ENCODE measurements at regions not wholly inside any gene's neighbourhood (a gene's known extent, or its start where the extent isn't known, plus 50 kb on each side); places are given as distances from the start of the nearest gene placed in this dataset.

DNA sequence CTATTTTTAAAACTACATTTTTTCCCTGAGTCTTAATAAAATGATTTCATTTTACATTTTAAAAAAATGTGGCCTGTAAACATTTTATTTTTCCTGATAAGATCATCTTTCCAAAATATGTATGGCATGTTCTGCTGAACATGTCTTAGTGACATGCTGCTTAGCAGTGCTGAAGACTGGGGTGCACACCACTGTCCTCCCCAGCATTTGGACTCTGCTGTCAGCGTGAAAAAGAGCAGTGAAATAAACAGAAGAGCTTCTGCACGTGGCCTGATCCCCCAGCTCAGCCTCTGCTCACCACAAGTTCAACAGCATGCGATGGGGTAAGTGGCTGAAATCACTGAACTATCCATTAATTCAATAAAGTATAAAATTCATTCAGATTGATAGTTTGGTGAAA is 81.6 kb upstream of the ZNF521 start:
- CTCF ChIA-PET, result no interaction called here
- Mint-ChIP-seq H3K9me3 (no peaks in the 10 kb centered on the region), H3K36me3 (ENCODE audit: low read depth) (no peaks in the 10 kb centered on the region), H3K4me1 (ENCODE audit: low read depth) (no peaks in the 10 kb centered on the region), H3K27ac (no peak overlapping the region), H3K4me3 (no peak overlapping the region), H3K27me3 (no peaks in the 10 kb centered on the region)
- DNase-seq, result no peak
- POLR2A ChIA-PET, result no interaction called here
- intact Hi-C loops (cut with micrococcal nuclease), result no loop called here
- ATAC-seq, result no peak
- TF ChIP-seq, protein P1, sequence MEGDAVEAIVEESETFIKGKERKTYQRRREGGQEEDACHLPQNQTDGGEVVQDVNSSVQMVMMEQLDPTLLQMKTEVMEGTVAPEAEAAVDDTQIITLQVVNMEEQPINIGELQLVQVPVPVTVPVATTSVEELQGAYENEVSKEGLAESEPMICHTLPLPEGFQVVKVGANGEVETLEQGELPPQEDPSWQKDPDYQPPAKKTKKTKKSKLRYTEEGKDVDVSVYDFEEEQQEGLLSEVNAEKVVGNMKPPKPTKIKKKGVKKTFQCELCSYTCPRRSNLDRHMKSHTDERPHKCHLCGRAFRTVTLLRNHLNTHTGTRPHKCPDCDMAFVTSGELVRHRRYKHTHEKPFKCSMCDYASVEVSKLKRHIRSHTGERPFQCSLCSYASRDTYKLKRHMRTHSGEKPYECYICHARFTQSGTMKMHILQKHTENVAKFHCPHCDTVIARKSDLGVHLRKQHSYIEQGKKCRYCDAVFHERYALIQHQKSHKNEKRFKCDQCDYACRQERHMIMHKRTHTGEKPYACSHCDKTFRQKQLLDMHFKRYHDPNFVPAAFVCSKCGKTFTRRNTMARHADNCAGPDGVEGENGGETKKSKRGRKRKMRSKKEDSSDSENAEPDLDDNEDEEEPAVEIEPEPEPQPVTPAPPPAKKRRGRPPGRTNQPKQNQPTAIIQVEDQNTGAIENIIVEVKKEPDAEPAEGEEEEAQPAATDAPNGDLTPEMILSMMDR (IDR thresholded peaks at IDR 0.05), result no peak

DNA sequence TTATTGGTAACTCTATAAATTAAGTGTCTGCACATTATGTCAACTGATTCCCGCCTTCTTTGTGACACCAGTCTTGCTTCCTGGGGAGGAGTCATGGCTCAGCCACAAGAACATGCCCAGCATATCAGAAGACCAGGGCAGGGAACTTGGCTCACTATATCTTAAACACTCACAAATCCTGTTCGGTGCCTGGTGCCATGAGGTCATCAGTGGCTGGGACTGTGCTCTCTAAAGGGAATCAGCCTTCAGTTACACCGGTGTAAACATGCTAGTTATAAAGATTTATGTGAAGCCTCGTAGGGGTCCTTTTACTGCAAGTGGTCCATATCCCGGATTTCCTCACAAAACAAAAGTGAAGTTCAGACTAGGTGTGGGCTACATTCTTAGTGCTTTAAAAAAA is 73.1 kb upstream of the ZNF521 start:
- Mint-ChIP-seq H3K27ac (no peak overlapping the region), H3K4me3 (no peak overlapping the region), H3K27me3 (no peaks in the 10 kb centered on the region), H3K36me3 (ENCODE audit: low read depth) (no peaks in the 10 kb centered on the region), H3K9me3 (peaks cover 2% of the 10 kb centered on the region), H3K4me1 (ENCODE audit: low read depth) (no peaks in the 10 kb centered on the region)
- POLR2A ChIA-PET, result no interaction called here
- ATAC-seq (no peak), DNase-seq (no peak)
- TF ChIP-seq, protein P1 (IDR thresholded peaks at IDR 0.05), result no peak
- CTCF ChIA-PET, result no interaction called here
- intact Hi-C loops (cut with micrococcal nuclease), result no loop called here

DNA sequence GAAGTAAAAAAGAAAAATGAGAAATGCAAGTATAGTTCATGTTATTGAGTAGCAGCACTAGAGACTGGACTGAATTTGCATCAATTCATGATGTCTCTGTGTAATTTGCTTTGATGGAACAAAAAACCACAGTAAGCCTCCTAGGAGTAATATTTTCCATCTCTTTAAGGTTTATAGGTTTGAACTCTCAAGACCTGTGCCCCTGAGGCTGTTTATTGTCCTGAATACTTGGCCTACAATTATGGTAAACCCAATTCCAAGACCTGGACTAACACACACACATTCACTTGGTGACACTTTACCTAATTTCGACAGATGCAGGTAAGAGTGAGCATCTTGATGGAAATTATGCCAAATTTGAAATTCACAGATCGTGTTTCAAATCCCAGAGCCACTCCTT is 71.8 kb upstream of the ZNF521 start:
- ATAC-seq (no peak), DNase-seq (no peak)
- no peaks in the 10 kb centered on the region for H3K27me3 Mint-ChIP-seq
- intact Hi-C loops (cut with micrococcal nuclease), result no loop called here
- peaks cover 2% of the 10 kb centered on the region for H3K9me3 Mint-ChIP-seq
- TF ChIP-seq, protein P1 (IDR thresholded peaks at IDR 0.05), result no peak
- H3K27ac Mint-ChIP-seq, result no peak overlapping the region
- POLR2A ChIA-PET, result no interaction called here
- no peaks in the 10 kb centered on the region for H3K4me1 Mint-ChIP-seq (ENCODE audit: low read depth)
- H3K36me3 Mint-ChIP-seq (ENCODE audit: low read depth), result no peaks in the 10 kb centered on the region
- H3K4me3 Mint-ChIP-seq, result no peak overlapping the region
- CTCF ChIA-PET, result no interaction called here

DNA sequence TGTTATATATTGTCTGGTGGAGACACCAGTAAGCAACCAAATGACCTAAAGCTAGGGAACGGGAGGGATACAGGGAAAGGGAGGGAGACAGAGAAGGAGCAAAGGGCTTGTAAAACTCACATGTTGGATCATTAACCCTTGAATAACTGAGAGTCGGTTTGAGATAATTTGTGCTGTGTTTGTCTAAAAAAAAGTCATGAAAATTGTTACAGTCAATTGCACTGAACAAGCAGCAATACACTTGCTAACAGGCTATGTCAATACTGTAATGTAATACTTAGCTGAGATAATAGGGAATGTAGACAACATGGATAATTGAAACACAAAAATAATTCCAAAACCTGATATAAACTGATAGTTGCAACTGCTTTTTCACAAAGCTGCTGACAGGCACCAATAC is 71.3 kb upstream of the ZNF521 start:
- Mint-ChIP-seq H3K27me3 (no peaks in the 10 kb centered on the region), H3K4me3 (no peak overlapping the region), H3K9me3 (peaks cover 2% of the 10 kb centered on the region), H3K27ac (no peak overlapping the region), H3K36me3 (ENCODE audit: low read depth) (no peaks in the 10 kb centered on the region), H3K4me1 (ENCODE audit: low read depth) (no peaks in the 10 kb centered on the region)
- ATAC-seq, result no peak
- TF ChIP-seq, protein P1 (IDR thresholded peaks at IDR 0.05), result no peak
- intact Hi-C loops (cut with micrococcal nuclease), result no loop called here
- CTCF ChIA-PET, result no interaction called here
- POLR2A ChIA-PET, result no interaction called here
- no peak for DNase-seq

DNA sequence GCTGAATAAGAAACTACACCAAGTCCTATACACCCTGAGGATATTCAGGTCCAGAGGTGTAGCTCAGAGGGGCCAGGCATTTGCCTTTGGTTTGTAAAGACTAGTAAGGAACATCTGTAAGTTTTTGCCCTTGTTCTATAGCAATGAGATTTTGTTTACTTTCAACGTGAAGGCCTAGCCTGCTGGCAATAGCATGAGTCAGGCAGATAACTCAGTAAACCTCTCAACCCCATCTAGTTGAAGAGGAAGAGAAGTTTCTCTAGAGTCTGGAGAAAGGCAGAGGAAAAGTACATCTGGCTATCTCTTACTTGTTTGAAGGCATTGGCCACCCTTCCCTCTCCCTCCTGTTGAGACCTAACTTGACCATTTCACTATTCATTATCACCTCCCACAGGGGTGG is 70.3 kb upstream of the ZNF521 start:
- TF ChIP-seq, protein P1 (IDR thresholded peaks at IDR 0.05), result no peak
- no peak for ATAC-seq
- no peak for DNase-seq
- no peak overlapping the region for H3K27ac Mint-ChIP-seq
- H3K36me3 Mint-ChIP-seq (ENCODE audit: low read depth), result no peaks in the 10 kb centered on the region
- ChIA-PET CTCF (no interaction called here), POLR2A (interaction anchor here (0.5 kb wide), 1 partner anchor 370 kb away, joined by 3 read pairs; no protein-coding TSS in a partner anchor)
- H3K4me1 Mint-ChIP-seq (ENCODE audit: low read depth), result no peaks in the 10 kb centered on the region
- no peaks in the 10 kb centered on the region for H3K27me3 Mint-ChIP-seq
- H3K9me3 Mint-ChIP-seq, result peaks cover 2% of the 10 kb centered on the region
- intact Hi-C loops (cut with micrococcal nuclease), result no loop called here
- no peak overlapping the region for H3K4me3 Mint-ChIP-seq
